DND-41 (cell line): ENCODE measurements at regions not wholly inside any gene's neighbourhood (a gene's known extent, or its start where the extent isn't known, plus 50 kb on each side); places are given as distances from the start of the nearest gene placed in this dataset.
"Not testable (repeated sequence)": the region's sequence is repeated elsewhere in the genome, so short reads cannot be mapped to it uniquely, and the experiment has no call there.

Experiments
- CTCF ChIP-seq: IDR thresholded peaks from 2 replicates; pipeline ENCODE4 v1.5.1; 2012; ENCODE audit warnings: borderline replicate concordance, low read length, moderate library complexity, mild to moderate bottlenecking; ENCODE audit not compliant: poor library complexity, severe bottlenecking; ENCODE audit errors: extremely low read depth
- EZH2 ChIP-seq: IDR thresholded peaks from 3 replicates; pipeline ENCODE4 v1.6.1; 2012; ENCODE audit warnings: borderline replicate concordance, low read depth, mild to moderate bottlenecking, moderate library complexity, low read length, inconsistent platforms; ENCODE audit not compliant: severe bottlenecking

- TF ChIP-seq EZH2, CTCF: not testable (repeated sequence)
Observed at GRCh38 chr2:222765883-222766282, 94.4 kb downstream of the MOGAT1 start.
